Effector CD4-positive, alpha-beta T cell (primary cell): ENCODE measurements at regions not wholly inside any gene's neighbourhood (a gene's known extent, or its start where the extent isn't known, plus 50 kb on each side); places are given as distances from the start of the nearest gene placed in this dataset.

ENCODE experiments used
- DNase-seq: peaks from one replicate; pipeline ENCODE4 v3.0.0-alpha.2; 2020

GRCh38 chr22:26848244-26848920 lies 191.0 kb downstream of the MIAT start:
- DNase-seq = no peak

GRCh38 chr22:26849575-26849974 lies 192.2 kb downstream of the MIAT start:
- no peak for DNase-seq

GRCh38 chr22:26851125-26851524 lies 193.7 kb downstream of the MIAT start:
- no peak for DNase-seq

- no peak for DNase-seq
Measured at GRCh38 chr22:26852176-26852575, 194.8 kb downstream of the MIAT start.

- DNase-seq = no peak
Measured at GRCh38 chr22:26853071-26853470, 195.7 kb downstream of the MIAT start.

GRCh38 chr22:26853495-26853894 lies 196.1 kb downstream of the MIAT start:
- DNase-seq = no peak

- DNase-seq = no peak
Measured at GRCh38 chr22:26857169-26857568, 199.8 kb downstream of the MIAT start.

- no peak for DNase-seq
Measured at GRCh38 chr22:26860301-26860700, 202.9 kb downstream of the MIAT start.

- no peak for DNase-seq
Measured at GRCh38 chr22:26865021-26865420, 207.6 kb downstream of the MIAT start.

GRCh38 chr22:26883393-26883792 lies 226.0 kb downstream of the MIAT start:
- no peak for DNase-seq

- no peak for DNase-seq
Measured at GRCh38 chr22:26884921-26885320, 227.5 kb downstream of the MIAT start.

- DNase-seq = no peak
Measured at GRCh38 chr22:26885441-26886261, 228.3 kb downstream of the MIAT start.

- no peak for DNase-seq
Measured at GRCh38 chr22:26887456-26887855, 230.1 kb downstream of the MIAT start.

- DNase-seq = no peak
Measured at GRCh38 chr22:26887916-26888315, 230.5 kb downstream of the MIAT start.

- no peak for DNase-seq
Measured at GRCh38 chr22:26888887-26889286, 231.5 kb downstream of the MIAT start.

GRCh38 chr22:26889802-26890201 lies 232.4 kb downstream of the MIAT start:
- no peak for DNase-seq

GRCh38 chr22:26890870-26891269 lies 233.5 kb downstream of the MIAT start:
- DNase-seq = no peak

GRCh38 chr22:26891429-26891828 lies 234.0 kb downstream of the MIAT start:
- no peak for DNase-seq

- DNase-seq = no peak
Measured at GRCh38 chr22:26892166-26893041, 235.0 kb downstream of the MIAT start.

- no peak for DNase-seq
Measured at GRCh38 chr22:26893173-26894110, 236.1 kb downstream of the MIAT start.

GRCh38 chr22:26894362-26894761 lies 237.0 kb downstream of the MIAT start:
- no peak for DNase-seq
